ENCODE measurements at regions not wholly inside any gene's neighbourhood (a gene's known extent, or its start where the extent isn't known, plus 50 kb on each side); places are given as distances from the start of the nearest gene placed in this dataset.

GRCh38 chr6:106754215-106754614, 124.8 kb downstream of the QRSL1 start:
- H3K9ac ChIP-seq (ENCODE audit: low read length), result no peak overlapping the region
- no peak overlapping the region for H3K18ac ChIP-seq (ENCODE audit: low read length)
- DNase-seq, result no peak
- no peaks in the 10 kb centered on the region for H3K9me3 ChIP-seq (ENCODE audit: insufficient read depth, low read depth, low read length)
- H4K12ac ChIP-seq (ENCODE audit: low read depth, low read length), result no peak overlapping the region
- no peak overlapping the region for H3K4ac ChIP-seq (ENCODE audit: low read depth, low read length)
- no peak overlapping the region for H4K8ac ChIP-seq (ENCODE audit: low read depth, low read length)
- peaks cover 11 to 20% of the 10 kb centered on the region in 2 experiments for H3K4me1 ChIP-seq (ENCODE audit: control insufficient read depth in 1 of 2, insufficient read depth in 2 of 2, low read length in 2 of 2)
- no peak overlapping the region for H3K4me3 ChIP-seq (ENCODE audit: low read depth, low read length)
- no peak overlapping the region for H3K14ac ChIP-seq (ENCODE audit: low read length)
- H2BK120ac ChIP-seq (ENCODE audit: insufficient read depth, low read length, poor library complexity), result no peak overlapping the region
- no peak overlapping the region for H3K23ac ChIP-seq (ENCODE audit: low read length)
- H2BK12ac ChIP-seq (ENCODE audit: low read length), result no peak overlapping the region
- no peak overlapping the region for H3K4me2 ChIP-seq (ENCODE audit: low read length)
- no peak overlapping the region for H3K27ac ChIP-seq (ENCODE audit: low read depth, low read length)
- no peak overlapping the region for H2AFZ ChIP-seq (ENCODE audit: insufficient read depth, low read length, poor library complexity)
- no peaks in the 10 kb centered on the region for H3K79me2 ChIP-seq (ENCODE audit: control insufficient read depth, insufficient read depth, low read length, poor library complexity)
- no peaks in the 10 kb centered on the region for H3K36me3 ChIP-seq (ENCODE audit: control insufficient read depth in 1 of 2, insufficient read depth in 2 of 2, low read length in 2 of 2)
- H3K79me1 ChIP-seq (ENCODE audit: low read length), result peaks cover 8% of the 10 kb centered on the region
- WGBS (ENCODE audit: extremely low coverage, insufficient coverage, insufficient read length), result no CpG with 5 or more reads among the region's 5 CpGs
- H3K27me3 ChIP-seq (ENCODE audit: insufficient read depth, low read length), result no peaks in the 10 kb centered on the region
- no peak overlapping the region for H4K91ac ChIP-seq (ENCODE audit: low read depth, low read length)
- H2AK5ac ChIP-seq (ENCODE audit: low read length), result no peak overlapping the region
- H2BK5ac ChIP-seq (ENCODE audit: low read depth, low read length, poor library complexity), result no peak overlapping the region

- H2BK120ac ChIP-seq (ENCODE audit: insufficient read depth, low read length, poor library complexity), result no peak overlapping the region
- peaks cover 14% of the 10 kb centered on the region for H3K79me1 ChIP-seq (ENCODE audit: low read length)
- H3K9ac ChIP-seq (ENCODE audit: low read length), result no peak overlapping the region
- no peaks in the 10 kb centered on the region for H3K9me3 ChIP-seq (ENCODE audit: insufficient read depth, low read depth, low read length)
- H3K4ac ChIP-seq (ENCODE audit: low read depth, low read length), result no peak overlapping the region
- H3K4me1 ChIP-seq (ENCODE audit: control insufficient read depth in 1 of 2, insufficient read depth in 2 of 2, low read length in 2 of 2), result peaks cover 17 to 28% of the 10 kb centered on the region in 2 experiments
- no peaks in the 10 kb centered on the region for H3K27me3 ChIP-seq (ENCODE audit: insufficient read depth, low read length)
- no CpG with 5 or more reads among the region's 4 CpGs for WGBS (ENCODE audit: extremely low coverage, insufficient coverage, insufficient read length)
- H2AFZ ChIP-seq (ENCODE audit: insufficient read depth, low read length, poor library complexity), result no peak overlapping the region
- no peak overlapping the region for H3K4me2 ChIP-seq (ENCODE audit: low read length)
- no peak overlapping the region for H3K4me3 ChIP-seq (ENCODE audit: low read depth, low read length)
- no peak overlapping the region for H3K23ac ChIP-seq (ENCODE audit: low read length)
- H3K27ac ChIP-seq (ENCODE audit: low read depth, low read length), result no peak overlapping the region
- no peak overlapping the region for H4K91ac ChIP-seq (ENCODE audit: low read depth, low read length)
- no peaks in the 10 kb centered on the region for H3K79me2 ChIP-seq (ENCODE audit: control insufficient read depth, insufficient read depth, low read length, poor library complexity)
- no peaks in the 10 kb centered on the region for H3K36me3 ChIP-seq (ENCODE audit: control insufficient read depth in 1 of 2, insufficient read depth in 2 of 2, low read length in 2 of 2)
- H2AK5ac ChIP-seq (ENCODE audit: low read length), result no peak overlapping the region
- no peak overlapping the region for H4K12ac ChIP-seq (ENCODE audit: low read depth, low read length)
- no peak for DNase-seq
- H2BK12ac ChIP-seq (ENCODE audit: low read length), result no peak overlapping the region
- no peak overlapping the region for H3K18ac ChIP-seq (ENCODE audit: low read length)
- no peak overlapping the region for H4K8ac ChIP-seq (ENCODE audit: low read depth, low read length)
- H3K14ac ChIP-seq (ENCODE audit: low read length), result no peak overlapping the region
- no peak overlapping the region for H2BK5ac ChIP-seq (ENCODE audit: low read depth, low read length, poor library complexity)
Measured at GRCh38 chr6:106752641-106753040, 123.3 kb downstream of the QRSL1 start.

- H2BK5ac ChIP-seq (ENCODE audit: low read depth, low read length, poor library complexity), result peak overlapping the region; percentile 18
- no peaks in the 10 kb centered on the region for H3K9me3 ChIP-seq (ENCODE audit: insufficient read depth, low read depth, low read length)
- H2AFZ ChIP-seq (ENCODE audit: insufficient read depth, low read length, poor library complexity), result no peak overlapping the region
- no peak overlapping the region for H3K18ac ChIP-seq (ENCODE audit: low read length)
- no peak overlapping the region for H2AK5ac ChIP-seq (ENCODE audit: low read length)
- H3K27me3 ChIP-seq (ENCODE audit: insufficient read depth, low read length), result no peaks in the 10 kb centered on the region
- no peak overlapping the region for H4K12ac ChIP-seq (ENCODE audit: low read depth, low read length)
- H3K4me2 ChIP-seq (ENCODE audit: low read length), result no peak overlapping the region
- no peak overlapping the region for H3K4ac ChIP-seq (ENCODE audit: low read depth, low read length)
- WGBS (ENCODE audit: extremely low coverage, insufficient coverage, insufficient read length), result no CpG with 5 or more reads among the region's 6 CpGs
- H3K79me2 ChIP-seq (ENCODE audit: control insufficient read depth, insufficient read depth, low read length, poor library complexity), result no peaks in the 10 kb centered on the region
- H3K36me3 ChIP-seq (ENCODE audit: control insufficient read depth in 1 of 2, insufficient read depth in 2 of 2, low read length in 2 of 2), result no peaks in the 10 kb centered on the region
- no peak overlapping the region for H3K23ac ChIP-seq (ENCODE audit: low read length)
- H2BK120ac ChIP-seq (ENCODE audit: insufficient read depth, low read length, poor library complexity), result peak overlapping the region; percentile 12
- peak overlapping the region; percentile 2 for H3K14ac ChIP-seq (ENCODE audit: low read length)
- H3K9ac ChIP-seq (ENCODE audit: low read length), result no peak overlapping the region
- peak overlapping the region; percentile 0 for H4K8ac ChIP-seq (ENCODE audit: low read depth, low read length)
- no peak overlapping the region for H3K27ac ChIP-seq (ENCODE audit: low read depth, low read length)
- peak overlapping the region; percentile 11 for H4K91ac ChIP-seq (ENCODE audit: low read depth, low read length)
- H3K4me1 ChIP-seq (ENCODE audit: control insufficient read depth in 1 of 2, insufficient read depth in 2 of 2, low read length in 2 of 2), result peaks cover 18 to 29% of the 10 kb centered on the region in 2 experiments
- H3K79me1 ChIP-seq (ENCODE audit: low read length), result peaks cover 15% of the 10 kb centered on the region
- no peak overlapping the region for H3K4me3 ChIP-seq (ENCODE audit: low read depth, low read length)
- peak; percentile 94 to 95 for DNase-seq
- H2BK12ac ChIP-seq (ENCODE audit: low read length), result no peak overlapping the region
Measured at GRCh38 chr6:106751501-106752252, 122.3 kb downstream of the QRSL1 start.

GRCh38 chr6:106750946-106751345, 121.6 kb downstream of the QRSL1 start:
- Histone ChIP-seq H3K4me1 (ENCODE audit: control insufficient read depth in 1 of 2, insufficient read depth in 2 of 2, low read length in 2 of 2) (peaks cover 21 to 32% of the 10 kb centered on the region in 2 experiments), H2BK12ac (ENCODE audit: low read length) (no peak overlapping the region), H3K23ac (ENCODE audit: low read length) (no peak overlapping the region), H4K91ac (ENCODE audit: low read depth, low read length) (peak overlapping the region; percentile 11), H2BK120ac (ENCODE audit: insufficient read depth, low read length, poor library complexity) (peak overlapping the region; percentile 12), H3K27me3 (ENCODE audit: insufficient read depth, low read length) (no peaks in the 10 kb centered on the region), H4K12ac (ENCODE audit: low read depth, low read length) (no peak overlapping the region), H3K27ac (ENCODE audit: low read depth, low read length) (no peak overlapping the region), H4K8ac (ENCODE audit: low read depth, low read length) (no peak overlapping the region), H3K4me3 (ENCODE audit: low read depth, low read length) (no peak overlapping the region), H3K9me3 (ENCODE audit: insufficient read depth, low read depth, low read length) (no peaks in the 10 kb centered on the region), H2BK5ac (ENCODE audit: low read depth, low read length, poor library complexity) (no peak overlapping the region), H3K4ac (ENCODE audit: low read depth, low read length) (no peak overlapping the region), H3K4me2 (ENCODE audit: low read length) (no peak overlapping the region), H2AFZ (ENCODE audit: insufficient read depth, low read length, poor library complexity) (no peak overlapping the region), H3K18ac (ENCODE audit: low read length) (no peak overlapping the region), H3K36me3 (ENCODE audit: control insufficient read depth in 1 of 2, insufficient read depth in 2 of 2, low read length in 2 of 2) (no peaks in the 10 kb centered on the region), H2AK5ac (ENCODE audit: low read length) (no peak overlapping the region), H3K79me2 (ENCODE audit: control insufficient read depth, insufficient read depth, low read length, poor library complexity) (no peaks in the 10 kb centered on the region), H3K79me1 (ENCODE audit: low read length) (peaks cover 18% of the 10 kb centered on the region), H3K9ac (ENCODE audit: low read length) (no peak overlapping the region), H3K14ac (ENCODE audit: low read length) (no peak overlapping the region)
- WGBS (ENCODE audit: extremely low coverage, insufficient coverage, insufficient read length), result no CpG with 5 or more reads among the region's 4 CpGs
- no peak for DNase-seq
